Daoy (cell line): ENCODE measurements at regions not wholly inside any gene's neighbourhood (a gene's known extent, or its start where the extent isn't known, plus 50 kb on each side); places are given as distances from the start of the nearest gene placed in this dataset.
A peak's percentile ranks its signal among the peaks of the same experiment; 100 is the strongest.

Experiments used
- DNase-seq: peaks from one replicate; pipeline ENCODE4 v3.0.0-alpha.2; 2015; ENCODE audit warnings: low read depth

- DNase-seq: no peak
Observed at GRCh38 chr2:219897456-219897855, 270.0 kb downstream of the SLC4A3 start.

GRCh38 chr2:219901155-219901554 is 273.7 kb downstream of the SLC4A3 start:
- DNase-seq: no peak

- DNase-seq: no peak
Observed at GRCh38 chr2:219902891-219903552, 275.6 kb downstream of the SLC4A3 start.

- no peak for DNase-seq
Observed at GRCh38 chr2:219905640-219906039, 278.2 kb downstream of the SLC4A3 start.

GRCh38 chr2:219906114-219907010 is 278.9 kb downstream of the SLC4A3 start:
- DNase-seq: no peak

- no peak for DNase-seq
Observed at GRCh38 chr2:219907011-219907365, 279.6 kb downstream of the SLC4A3 start.

GRCh38 chr2:219908538-219908937 is 281.1 kb downstream of the SLC4A3 start:
- DNase-seq: no peak

GRCh38 chr2:219911541-219911940 is 284.1 kb downstream of the SLC4A3 start:
- no peak for DNase-seq

- DNase-seq: peak; percentile 44
Observed at GRCh38 chr2:219912491-219912921, 285.1 kb downstream of the SLC4A3 start.

GRCh38 chr2:219914577-219914976 is 287.1 kb downstream of the SLC4A3 start:
- no peak for DNase-seq

- no peak for DNase-seq
Observed at GRCh38 chr2:219916281-219916680, 288.9 kb downstream of the SLC4A3 start.

GRCh38 chr2:219916726-219917440 is 289.5 kb downstream of the SLC4A3 start:
- DNase-seq: no peak

GRCh38 chr2:219918254-219918653 is 290.8 kb downstream of the SLC4A3 start:
- DNase-seq: no peak

GRCh38 chr2:219918944-219919343 is 291.5 kb downstream of the SLC4A3 start:
- no peak for DNase-seq

GRCh38 chr2:219919506-219919905 is 292.1 kb downstream of the SLC4A3 start:
- no peak for DNase-seq

GRCh38 chr2:219929835-219930234 is 302.4 kb downstream of the SLC4A3 start:
- DNase-seq: no peak

- DNase-seq: no peak
Observed at GRCh38 chr2:219939647-219940046, 312.2 kb downstream of the SLC4A3 start.

GRCh38 chr2:219944866-219945265 is 317.4 kb downstream of the SLC4A3 start:
- no peak for DNase-seq

- no peak for DNase-seq
Observed at GRCh38 chr2:219946021-219946420, 318.6 kb downstream of the SLC4A3 start.

- DNase-seq: no peak
Observed at GRCh38 chr2:219946529-219946928, 319.1 kb downstream of the SLC4A3 start.

- DNase-seq: no peak
Observed at GRCh38 chr2:219947575-219947974, 320.1 kb downstream of the SLC4A3 start.

GRCh38 chr2:219949053-219949452 is 321.6 kb downstream of the SLC4A3 start:
- no peak for DNase-seq

- DNase-seq: no peak
Observed at GRCh38 chr2:219951099-219951498, 323.7 kb downstream of the SLC4A3 start.
